HL-60 (cell line): ENCODE measurements at regions not wholly inside any gene's neighbourhood (a gene's known extent, or its start where the extent isn't known, plus 50 kb on each side); places are given as distances from the start of the nearest gene placed in this dataset.

Experiments used
- GABPA ChIP-seq: IDR thresholded peaks from 2 replicates; pipeline ENCODE4 v1.6.1; 2012; ENCODE audit warnings: low read depth
- POLR2AphosphoS5 ChIP-seq: IDR thresholded peaks from 2 replicates; pipeline ENCODE4 v1.6.1; 2012; ENCODE audit warnings: low read depth
- TF ChIP-seq, protein P1 (sequence below): IDR thresholded peaks from one replicate; pipeline ENCODE4 v1.5.1; 2011; ENCODE audit warnings: low read length, control low read depth, inconsistent platforms; ENCODE audit not compliant: insufficient read depth
- TF ChIP-seq, protein P2 (sequence below): IDR thresholded peaks from 2 replicates; pipeline ENCODE4 v1.6.1; 2012; ENCODE audit warnings: low read depth; ENCODE audit not compliant: insufficient replicate concordance

DNA sequence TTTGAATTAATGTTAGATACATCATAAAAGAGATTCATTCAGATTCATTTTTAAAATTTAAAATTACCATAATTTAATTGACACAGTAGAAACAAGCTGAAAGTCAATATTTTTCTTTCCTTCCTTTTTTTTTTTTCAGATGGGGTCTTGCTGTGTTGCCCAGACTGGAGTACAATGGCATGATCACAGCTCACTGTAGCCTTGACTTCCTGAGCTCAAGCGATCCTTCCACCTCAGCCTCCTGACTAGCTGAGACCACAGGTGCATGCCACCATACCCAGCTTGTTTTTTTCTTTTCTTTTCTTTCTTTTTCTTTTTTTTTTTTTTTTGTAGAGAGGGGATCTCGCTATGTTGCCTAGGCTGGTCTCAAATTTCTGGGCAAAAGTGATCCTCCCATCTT, 131.6 kb upstream of the TBCA start:
- TF ChIP-seq, protein P1, sequence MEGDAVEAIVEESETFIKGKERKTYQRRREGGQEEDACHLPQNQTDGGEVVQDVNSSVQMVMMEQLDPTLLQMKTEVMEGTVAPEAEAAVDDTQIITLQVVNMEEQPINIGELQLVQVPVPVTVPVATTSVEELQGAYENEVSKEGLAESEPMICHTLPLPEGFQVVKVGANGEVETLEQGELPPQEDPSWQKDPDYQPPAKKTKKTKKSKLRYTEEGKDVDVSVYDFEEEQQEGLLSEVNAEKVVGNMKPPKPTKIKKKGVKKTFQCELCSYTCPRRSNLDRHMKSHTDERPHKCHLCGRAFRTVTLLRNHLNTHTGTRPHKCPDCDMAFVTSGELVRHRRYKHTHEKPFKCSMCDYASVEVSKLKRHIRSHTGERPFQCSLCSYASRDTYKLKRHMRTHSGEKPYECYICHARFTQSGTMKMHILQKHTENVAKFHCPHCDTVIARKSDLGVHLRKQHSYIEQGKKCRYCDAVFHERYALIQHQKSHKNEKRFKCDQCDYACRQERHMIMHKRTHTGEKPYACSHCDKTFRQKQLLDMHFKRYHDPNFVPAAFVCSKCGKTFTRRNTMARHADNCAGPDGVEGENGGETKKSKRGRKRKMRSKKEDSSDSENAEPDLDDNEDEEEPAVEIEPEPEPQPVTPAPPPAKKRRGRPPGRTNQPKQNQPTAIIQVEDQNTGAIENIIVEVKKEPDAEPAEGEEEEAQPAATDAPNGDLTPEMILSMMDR, result no peak
- no peak for TF ChIP-seq GABPA
- TF ChIP-seq, protein P2, sequence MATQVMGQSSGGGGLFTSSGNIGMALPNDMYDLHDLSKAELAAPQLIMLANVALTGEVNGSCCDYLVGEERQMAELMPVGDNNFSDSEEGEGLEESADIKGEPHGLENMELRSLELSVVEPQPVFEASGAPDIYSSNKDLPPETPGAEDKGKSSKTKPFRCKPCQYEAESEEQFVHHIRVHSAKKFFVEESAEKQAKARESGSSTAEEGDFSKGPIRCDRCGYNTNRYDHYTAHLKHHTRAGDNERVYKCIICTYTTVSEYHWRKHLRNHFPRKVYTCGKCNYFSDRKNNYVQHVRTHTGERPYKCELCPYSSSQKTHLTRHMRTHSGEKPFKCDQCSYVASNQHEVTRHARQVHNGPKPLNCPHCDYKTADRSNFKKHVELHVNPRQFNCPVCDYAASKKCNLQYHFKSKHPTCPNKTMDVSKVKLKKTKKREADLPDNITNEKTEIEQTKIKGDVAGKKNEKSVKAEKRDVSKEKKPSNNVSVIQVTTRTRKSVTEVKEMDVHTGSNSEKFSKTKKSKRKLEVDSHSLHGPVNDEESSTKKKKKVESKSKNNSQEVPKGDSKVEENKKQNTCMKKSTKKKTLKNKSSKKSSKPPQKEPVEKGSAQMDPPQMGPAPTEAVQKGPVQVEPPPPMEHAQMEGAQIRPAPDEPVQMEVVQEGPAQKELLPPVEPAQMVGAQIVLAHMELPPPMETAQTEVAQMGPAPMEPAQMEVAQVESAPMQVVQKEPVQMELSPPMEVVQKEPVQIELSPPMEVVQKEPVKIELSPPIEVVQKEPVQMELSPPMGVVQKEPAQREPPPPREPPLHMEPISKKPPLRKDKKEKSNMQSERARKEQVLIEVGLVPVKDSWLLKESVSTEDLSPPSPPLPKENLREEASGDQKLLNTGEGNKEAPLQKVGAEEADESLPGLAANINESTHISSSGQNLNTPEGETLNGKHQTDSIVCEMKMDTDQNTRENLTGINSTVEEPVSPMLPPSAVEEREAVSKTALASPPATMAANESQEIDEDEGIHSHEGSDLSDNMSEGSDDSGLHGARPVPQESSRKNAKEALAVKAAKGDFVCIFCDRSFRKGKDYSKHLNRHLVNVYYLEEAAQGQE, result no peak
- no peak for TF ChIP-seq POLR2AphosphoS5
